ENCODE measurements at regions not wholly inside any gene's neighbourhood (a gene's known extent, or its start where the extent isn't known, plus 50 kb on each side); places are given as distances from the start of the nearest gene placed in this dataset.

- TF ChIP-seq CTCF (IDR thresholded peaks at IDR 0.05; ENCODE audit: low read depth, low read length), result no peak
- TF ChIP-seq POLR2A (IDR thresholded peaks at IDR 0.05; ENCODE audit: extremely low read depth, insufficient read length), result no peak
- TF ChIP-seq MAX (IDR thresholded peaks at IDR 0.05; ENCODE audit: low read depth, low read length), result no peak
Measured at GRCh38 chr16:26344240-26344776, 652.5 kb downstream of the HS3ST4 start.
